Sigmoid colon (tissue), 4 donors: ENCODE measurements at regions not wholly inside any gene's neighbourhood (a gene's known extent, or its start where the extent isn't known, plus 50 kb on each side); places are given as distances from the start of the nearest gene placed in this dataset.

ENCODE experiments used
- CTCF ChIP-seq, 4 experiments: fragments of 450-650 bp in 3 of 4; fragments of 200-600 bp in 1 of 4; IDR thresholded peaks; one replicate each; pipeline ENCODE4 v1.5.1; 2016 to 2019; ENCODE audit warnings: antibody characterized with exemption in 4 of 4, mild to moderate bottlenecking in 3 of 4, moderate library complexity in 2 of 4
- POLR2A ChIP-seq, 2 donors: fragments of 450-650 bp; IDR thresholded peaks; one replicate each; pipeline ENCODE4 v1.6.1; 2016; ENCODE audit warnings: antibody characterized with exemption in 2 of 2, mild to moderate bottlenecking in 2 of 2, moderate library complexity in 2 of 2
- POLR2AphosphoS5 ChIP-seq, 4 donors: sonication (generic); formaldehyde crosslinking; IDR thresholded peaks; one replicate each; pipeline ENCODE4 v1.6.1; 2017; ENCODE audit warnings: antibody characterized with exemption in 4 of 4

DNA sequence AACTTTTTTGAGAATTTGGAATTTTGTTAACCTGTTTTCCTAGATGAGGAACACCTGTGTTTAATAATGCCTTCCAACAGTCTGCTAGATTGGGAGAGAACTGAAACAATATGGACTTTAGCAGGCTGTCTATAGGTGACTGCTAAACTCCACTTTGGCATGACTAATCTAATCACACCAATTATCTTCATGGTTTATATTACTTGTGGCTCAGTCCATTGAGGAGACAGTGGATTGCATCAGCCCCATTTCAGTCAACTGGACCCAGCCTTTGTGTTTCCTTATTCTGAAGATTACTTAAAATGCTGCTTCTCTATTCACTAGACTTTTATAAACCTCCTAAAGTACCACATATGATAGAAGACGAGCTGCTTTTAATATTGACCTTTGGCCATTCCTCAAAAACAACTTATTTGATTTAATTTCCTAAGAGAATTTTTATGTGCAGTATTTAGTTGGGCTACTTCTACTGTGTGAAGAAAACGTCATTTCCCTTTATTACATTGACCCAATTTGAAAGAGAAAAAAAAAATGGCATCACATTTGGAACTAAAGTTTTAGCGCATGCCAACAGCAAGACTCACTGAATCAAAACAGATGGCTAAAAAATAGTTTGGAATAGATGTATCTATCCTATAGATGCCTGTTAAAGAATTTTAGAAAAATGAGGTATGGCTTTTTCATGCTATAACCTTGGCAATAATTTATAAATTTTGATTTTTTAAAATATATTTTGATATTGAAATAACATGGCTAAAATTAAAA lies 295.8 kb downstream of the NDFIP2 start:
- TF ChIP-seq CTCF (IDR thresholded peaks at IDR 0.05) (no peak), POLR2AphosphoS5 (IDR thresholded peaks at IDR 0.05) (no peak), POLR2A (IDR thresholded peaks at IDR 0.05) (no peak)
